CD14-positive monocyte (primary cell): ENCODE measurements at regions not wholly inside any gene's neighbourhood (a gene's known extent, or its start where the extent isn't known, plus 50 kb on each side); places are given as distances from the start of the nearest gene placed in this dataset.

ENCODE experiments used
- DNase-seq, 3 donors: peaks; one replicate each; pipeline ENCODE4 v3.0.0-alpha.2; 2011 to 2022
- H2AFZ ChIP-seq: 2 replicates; pipeline ENCODE4 v1.6.0; 2012; ENCODE audit warnings: mild to moderate bottlenecking, low read depth, low read length, inconsistent platforms; ENCODE audit not compliant: insufficient read depth, poor library complexity, severe bottlenecking
- H3K27ac ChIP-seq, 2 donors: 1 replicate in 1 of 2; 2 replicates in 1 of 2; pipeline ENCODE4 v1.5.1; 2012 to 2013; ENCODE audit warnings: low read length in 2 of 2, control low read depth in 1 of 2, inconsistent platforms in 1 of 2, low read depth in 1 of 2, mild to moderate bottlenecking in 1 of 2
- H3K27me3 ChIP-seq, 2 donors: one replicate each; pipeline versions ENCODE4 v1.6.0 to v1.6.1; 2011 to 2013; ENCODE audit warnings: low read length in 2 of 2; ENCODE audit not compliant: control insufficient read depth in 2 of 2, insufficient read depth in 2 of 2
- H3K36me3 ChIP-seq, 2 donors: replicated peaks in 1 of 2; 1 replicate in 1 of 2; 2 replicates in 1 of 2; pipeline versions ENCODE4 v1.5.1 to v1.6.1; 2012 to 2013; ENCODE audit warnings: low read length in 2 of 2, control low read depth in 1 of 2, inconsistent platforms in 1 of 2, mild to moderate bottlenecking in 1 of 2; ENCODE audit not compliant: insufficient read depth in 2 of 2, control insufficient read depth in 1 of 2
- H3K4me1 ChIP-seq, 2 donors: 1 replicate in 1 of 2; 2 replicates in 1 of 2; pipeline versions ENCODE4 v1.5.1 to v1.6.1; 2012 to 2013; ENCODE audit warnings: low read length in 2 of 2, control low read depth in 1 of 2, inconsistent platforms in 1 of 2, mild to moderate bottlenecking in 1 of 2, moderate library complexity in 1 of 2; ENCODE audit not compliant: insufficient read depth in 2 of 2, control insufficient read depth in 1 of 2
- H3K4me2 ChIP-seq: replicated peaks from 2 replicates; pipeline ENCODE3; 2012; ENCODE audit warnings: low read length, moderate library complexity, mild to moderate bottlenecking; ENCODE audit not compliant: poor library complexity, severe bottlenecking; ENCODE audit errors: extremely low read depth
- H3K4me3 ChIP-seq, 3 experiments: fragments of 200-600 bp in 1 of 3; sonication (generic) in 1 of 3; replicated peaks in 1 of 3; 1 replicate in 2 of 3; 2 replicates in 1 of 3; pipeline ENCODE4 v1.5.1; 2011 to 2013; ENCODE audit warnings: low read length in 3 of 3, mild to moderate bottlenecking in 3 of 3, control low read depth in 2 of 3, low read depth in 2 of 3, inconsistent platforms in 1 of 3, moderate library complexity in 1 of 3
- H3K79me2 ChIP-seq: 2 replicates; pipeline ENCODE4 v1.6.0; 2012; ENCODE audit warnings: mild to moderate bottlenecking, control low read depth, inconsistent platforms, low read length, moderate library complexity; ENCODE audit not compliant: insufficient read depth
- H3K9ac ChIP-seq: 2 replicates; pipeline ENCODE4 v1.6.0; 2017; ENCODE audit warnings: low read length, mild to moderate bottlenecking; ENCODE audit not compliant: insufficient read depth, poor library complexity, severe bottlenecking
- H3K9me3 ChIP-seq, 2 donors: replicated peaks in 1 of 2; 1 replicate in 1 of 2; 2 replicates in 1 of 2; pipeline versions ENCODE4 v1.5.1 to v1.6.1; 2012 to 2013; ENCODE audit warnings: low read length in 2 of 2, control low read depth in 1 of 2; ENCODE audit not compliant: control insufficient read depth in 1 of 2, insufficient read depth in 1 of 2
- H4K20me1 ChIP-seq: 2 replicates; pipeline ENCODE4 v1.6.0; 2012; ENCODE audit warnings: mild to moderate bottlenecking, low read length, control low read depth, moderate library complexity; ENCODE audit not compliant: insufficient read depth
- H3K27ac Mint-ChIP-seq, 7 donors: one replicate each; pipeline ENCODE4 v1.8.0; 2020; ENCODE audit warnings: mild to moderate bottlenecking in 7 of 7, mixed read lengths in 7 of 7, moderate library complexity in 6 of 7, inconsistent platforms in 2 of 7
- H3K27me3 Mint-ChIP-seq, 3 donors: one replicate each; pipeline ENCODE4 v1.8.0; 2021 to 2022; ENCODE audit warnings: low read depth in 3 of 3, mild to moderate bottlenecking in 3 of 3, mixed read lengths in 3 of 3, moderate library complexity in 3 of 3, inconsistent platforms in 1 of 3
- H3K36me3 Mint-ChIP-seq, 2 donors: one replicate each; pipeline ENCODE4 v1.8.0; 2020; ENCODE audit warnings: mixed read lengths in 2 of 2, inconsistent platforms in 1 of 2, mild to moderate bottlenecking in 1 of 2
- H3K4me1 Mint-ChIP-seq: one replicate; pipeline ENCODE4 v1.8.0; 2020; ENCODE audit warnings: mild to moderate bottlenecking, mixed read lengths
- H3K4me3 Mint-ChIP-seq, 2 donors: one replicate each; pipeline ENCODE4 v1.8.0; 2020; ENCODE audit warnings: mild to moderate bottlenecking in 2 of 2, mixed read lengths in 2 of 2, moderate library complexity in 1 of 2
- H3K9me3 Mint-ChIP-seq, 7 donors: one replicate each; pipeline ENCODE4 v1.8.0; 2020 to 2022; ENCODE audit warnings: mixed read lengths in 7 of 7, mild to moderate bottlenecking in 6 of 7, moderate library complexity in 6 of 7, inconsistent platforms in 2 of 7
- CTCF ChIP-seq: fragments of 200-600 bp; IDR thresholded peaks from one replicate; pipeline ENCODE4 v1.8.0; 2022; ENCODE audit warnings: antibody characterized with exemption, mild to moderate bottlenecking
- WGBS: methylation state at CpG from one replicate; pipeline ENCODE4 v1.1.5; 2013; ENCODE audit warnings: missing lambda C conversion rate; ENCODE audit not compliant: insufficient coverage; 5-methylcytosine and 5-hydroxymethylcytosine counted together
- intact Hi-C, 2 donors: fragments of 100-400 bp; cut with micrococcal nuclease; formaldehyde crosslinking; loops; one replicate each; pipeline versions ENCODE4 v1.15.0 to v1.15.1; 2023

DNA sequence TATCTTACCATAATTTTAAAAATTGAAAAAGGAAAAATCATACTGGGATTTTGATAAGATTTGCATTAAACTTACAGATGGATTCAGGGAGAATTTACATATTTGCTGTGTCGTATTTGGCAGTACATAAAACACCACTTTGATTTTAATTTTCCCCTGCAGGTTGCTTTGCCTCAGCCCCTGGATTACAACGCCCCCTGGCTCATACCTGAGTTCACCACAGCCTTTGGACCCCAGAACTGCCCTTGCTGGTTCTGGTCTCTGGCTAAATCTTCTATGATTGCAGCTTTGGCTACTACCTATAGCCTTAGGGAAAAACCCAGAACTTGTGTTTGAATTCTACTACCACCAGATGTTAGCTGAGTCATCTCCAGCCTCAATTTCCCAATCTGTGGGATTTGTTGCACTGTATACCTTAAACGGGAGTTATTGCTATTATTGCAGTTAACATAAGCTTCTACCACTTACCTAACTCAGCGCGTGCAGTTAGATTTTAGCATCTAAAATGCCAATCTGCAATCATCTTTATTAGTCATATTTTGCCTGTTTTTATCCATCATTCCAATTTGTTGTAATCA is 315.7 kb upstream of the GADL1 start:
- Mint-ChIP-seq H3K4me1 (peaks cover 42% of the 10 kb centered on the region), H3K4me3 (no peak overlapping the region), H3K27ac (peak overlapping the region in 4 of 7 donors; percentile 26 to 86 (median 67)), H3K36me3 (peaks cover 3 to 4% of the 10 kb centered on the region in 2 donors), H3K9me3 (peaks cover 11 to 22% (median 18%) of the 10 kb centered on the region in 7 donors), H3K27me3 (peaks cover 0 to 3% (median 0%) of the 10 kb centered on the region in 3 donors)
- Histone ChIP-seq H3K4me2 (no peak overlapping the region), H3K9me3 (peaks cover 10 to 15% of the 10 kb centered on the region in 2 donors), H3K36me3 (no peaks in the 10 kb centered on the region), H3K27ac (peak overlapping the region in 1 of 2 donors; percentile 1), H2AFZ (no peak overlapping the region), H3K4me3 (no peak overlapping the region), H3K4me1 (peaks cover 32 to 45% of the 10 kb centered on the region in 2 donors), H3K79me2 (no peaks in the 10 kb centered on the region), H3K9ac (no peak overlapping the region), H4K20me1 (no peaks in the 10 kb centered on the region), H3K27me3 (no peaks in the 10 kb centered on the region)
- peak in 2 of 3 donors; percentile 72 to 73 for DNase-seq
- WGBS: 42% methylated on average over 3 of the region's 5 CpGs
- no peak for TF ChIP-seq CTCF
- intact Hi-C loops: loop anchor here in 1 of 2 donors (10.0 kb wide), 1 partner anchor 55 kb away; no protein-coding TSS in a partner anchor

DNA sequence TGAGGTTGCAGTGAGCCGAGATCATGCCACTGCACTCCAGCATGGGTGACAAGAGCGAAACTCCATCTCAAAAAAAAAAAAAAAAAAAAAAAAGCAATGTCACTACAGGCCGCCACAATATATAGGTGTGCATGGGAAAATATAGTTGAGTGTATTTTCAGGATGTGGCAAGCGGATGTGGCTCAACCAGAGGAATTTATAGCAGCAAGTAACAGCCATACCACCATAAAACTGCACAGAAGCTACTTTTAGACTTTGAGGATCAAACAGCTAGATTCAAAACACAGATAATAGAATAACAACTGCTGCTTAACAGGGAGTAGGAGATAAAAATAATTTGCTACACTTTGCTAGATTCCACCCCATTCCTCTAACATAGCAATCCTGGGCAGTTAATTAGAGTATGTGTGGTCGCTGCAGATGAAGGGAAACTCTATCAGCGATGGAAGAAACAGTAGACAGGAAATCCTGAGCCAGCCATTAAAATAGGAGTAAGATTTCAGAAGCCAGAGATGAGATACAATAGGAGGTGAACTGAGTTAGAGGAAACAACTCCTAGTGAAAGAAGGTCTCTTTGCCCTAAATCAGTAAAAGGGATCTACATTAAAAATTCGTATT is 318.7 kb upstream of the STT3B start:
- Mint-ChIP-seq H3K4me3 (no peak overlapping the region), H3K9me3 (peaks cover 0 to 1% (median 0%) of the 10 kb centered on the region in 7 donors), H3K27ac (peak overlapping the region in 4 of 7 donors; percentile 16 to 87 (median 80)), H3K36me3 (no peaks in the 10 kb centered on the region), H3K27me3 (no peaks in the 10 kb centered on the region), H3K4me1 (peaks cover 49% of the 10 kb centered on the region)
- Histone ChIP-seq H3K79me2 (no peaks in the 10 kb centered on the region), H4K20me1 (no peaks in the 10 kb centered on the region), H3K4me3 (no peak overlapping the region), H2AFZ (no peak overlapping the region), H3K4me1 (peaks cover 32 to 45% of the 10 kb centered on the region in 2 donors), H3K27me3 (no peaks in the 10 kb centered on the region), H3K36me3 (no peaks in the 10 kb centered on the region), H3K9me3 (no peaks in the 10 kb centered on the region), H3K9ac (no peak overlapping the region), H3K4me2 (no peak overlapping the region), H3K27ac (no peak overlapping the region)
- TF ChIP-seq CTCF: no peak
- intact Hi-C loops: loop anchor here in 1 of 2 donors (10.0 kb wide), 1 partner anchor 51 kb away; no protein-coding TSS in a partner anchor
- WGBS: 0% methylated on average over 2 of the region's 7 CpGs
- DNase-seq: no peak
